K562 (cell line): ENCODE measurements at regions not wholly inside any gene's neighbourhood (a gene's known extent, or its start where the extent isn't known, plus 50 kb on each side); places are given as distances from the start of the nearest gene placed in this dataset.

ENCODE experiments used
- ATAC-seq: fragments of 200-7000 bp; cut with Tn5 transposase; 3 replicates; pipeline ENCODE4 v1.9.1; 2020; ENCODE audit warnings: moderate library complexity
- BruUV-seq: library from RNA; stranded (reverse); fragments of 400-500 nt; replicated peaks from 2 replicates; lab custom pipeline; 2021; lab: Mats Ljungman, UMichigan
- CTCF ChIA-PET: fragments of 300-600 bp; formaldehyde crosslinking; extraction: SDS; loops from one replicate; lab custom pipeline; 2021; ENCODE audit warnings: low intra/inter-chr PET ratio; lab: Yijun Ruan, JAX
- POLR2A ChIA-PET: fragments of 300-600, 350-650 bp; sonication (Branson Sonifier 250); formaldehyde crosslinking; extraction: SDS; loops from one replicate; lab custom pipeline; 2021; ENCODE audit warnings: antibody characterized with exemption, inconsistent platforms; lab: Yijun Ruan, JAX
- DNase-seq, 4 experiments: peaks; one replicate each; pipeline versions ENCODE4 v3.0.0 to v3.0.0-alpha.2; 2011 to 2018; ENCODE audit warnings: low spot score in 3 of 4, mixed read lengths in 3 of 4; ENCODE audit errors: extremely low read depth in 1 of 4
- FAIRE-seq: peaks from 2 replicates; lab custom pipeline; 2011; peaks lifted over from hg19 to GRCh38; lab: Jason Lieb, UNC
- H2AFZ ChIP-seq: 2 replicates; pipeline ENCODE4 v1.6.0; 2011; ENCODE audit warnings: low read depth, low read length, control low read depth, inconsistent platforms
- H3K27ac ChIP-seq: fragments of 200-600 bp; 3 replicates; pipeline ENCODE4 v1.8.0; 2011; ENCODE audit warnings: low read depth, mild to moderate bottlenecking, control low read depth, inconsistent platforms, low read length, moderate library complexity, mixed read lengths; ENCODE audit errors: extremely low read depth
- H3K27me3 ChIP-seq, 2 experiments: fragments of 300-600 bp in 1 of 2; 2 replicates in 1 of 2; 3 replicates in 1 of 2; pipeline versions ENCODE4 v1.6.0 to v1.8.0; 2011; ENCODE audit warnings: inconsistent platforms in 2 of 2, low read length in 2 of 2, mild to moderate bottlenecking in 1 of 2, mixed read lengths in 1 of 2, moderate library complexity in 1 of 2; ENCODE audit not compliant: control insufficient read depth in 2 of 2, insufficient read depth in 2 of 2
- H3K36me3 ChIP-seq: fragments of 300-600 bp; 3 replicates; pipeline ENCODE4 v1.8.0; 2011; ENCODE audit warnings: mild to moderate bottlenecking, low read length, inconsistent platforms; ENCODE audit not compliant: control insufficient read depth, insufficient read depth
- H3K4me1 ChIP-seq, 2 experiments: fragments of 200-600 bp in 1 of 2; replicated peaks in 1 of 2; 2 replicates in 1 of 2; 3 replicates in 1 of 2; pipeline versions ENCODE4 v1.5.1 to v1.8.0; 2011; ENCODE audit warnings: inconsistent platforms in 2 of 2, low read length in 2 of 2, mild to moderate bottlenecking in 1 of 2, mixed read lengths in 1 of 2, moderate library complexity in 1 of 2; ENCODE audit not compliant: control insufficient read depth in 2 of 2, insufficient read depth in 2 of 2
- H3K4me2 ChIP-seq: 2 replicates; pipeline ENCODE4 v1.6.1; 2011; ENCODE audit warnings: low read length, control low read depth, inconsistent platforms, mixed read lengths; ENCODE audit not compliant: insufficient read depth
- H3K4me3 ChIP-seq: fragments of 200-600 bp; sonication (generic), shearing (Covaris generic); 2 replicates; pipeline ENCODE4 v1.5.1; 2016; ENCODE audit warnings: control low read depth, inconsistent platforms
- H3K79me2 ChIP-seq: fragments of 200-600 bp; 3 replicates; pipeline ENCODE4 v1.8.0; 2011; ENCODE audit warnings: low read length, inconsistent platforms; ENCODE audit not compliant: control insufficient read depth, insufficient read depth
- H3K9ac ChIP-seq, 2 experiments: 2 replicates each; pipeline versions ENCODE4 v1.6.0 to v1.6.1; 2011; ENCODE audit warnings: low read depth in 2 of 2, low read length in 2 of 2, control low read depth in 1 of 2, inconsistent platforms in 1 of 2, mild to moderate bottlenecking in 1 of 2, mixed read lengths in 1 of 2; ENCODE audit not compliant: insufficient read depth in 1 of 2
- H3K9me1 ChIP-seq: one replicate; pipeline ENCODE4 v1.6.0; 2011; ENCODE audit warnings: inconsistent platforms, mild to moderate bottlenecking, low read length, moderate library complexity; ENCODE audit not compliant: control insufficient read depth, insufficient read depth
- H3K9me3 ChIP-seq: replicated peaks from 2 replicates; pipeline ENCODE4 v1.5.1; 2011; ENCODE audit warnings: low read depth, low read length, inconsistent platforms; ENCODE audit not compliant: control insufficient read depth, insufficient read depth
- H4K20me1 ChIP-seq: replicated peaks from 2 replicates; pipeline ENCODE4 v1.6.1; 2011; ENCODE audit warnings: low read length, inconsistent platforms, mixed read lengths; ENCODE audit not compliant: control insufficient read depth, insufficient read depth
- CREBBP ChIP-seq: IDR thresholded peaks from one replicate; pipeline ENCODE4 v1.6.1; 2012; ENCODE audit warnings: low read depth, mild to moderate bottlenecking, control low read depth, inconsistent platforms, low read length
- KDM1A ChIP-seq, 2 experiments: fragments of 450-650 bp; IDR thresholded peaks; 2 replicates each; pipeline ENCODE4 v1.6.1; 2016; ENCODE audit warnings: mild to moderate bottlenecking in 2 of 2
- NELFE ChIP-seq: IDR thresholded peaks from 2 replicates; pipeline ENCODE4 v1.6.1; 2011; ENCODE audit warnings: mild to moderate bottlenecking; ENCODE audit not compliant: insufficient read depth, insufficient read length
- NEUROD1 ChIP-seq: fragments of 150-350 bp; IDR thresholded peaks from 2 replicates; pipeline ENCODE4 v1.6.1; 2014; ENCODE audit warnings: borderline replicate concordance, low read length, low read depth; ENCODE audit not compliant: partially characterized antibody
- NFE2 ChIP-seq: IDR thresholded peaks from 2 replicates; pipeline ENCODE4 v1.6.1; 2014; ENCODE audit warnings: antibody characterized with exemption, low read depth
- POLR2A ChIP-seq: fragments of 450-650 bp; conservative IDR thresholded peaks from 2 replicates; pipeline ENCODE4 v1.6.1; 2016
- RFX7 ChIP-seq: fragments of 250-450 bp; sonication (Bioruptor Pico); IDR thresholded peaks from 2 replicates; pipeline ENCODE4 v1.5.1; 2021; ENCODE audit warnings: mild to moderate bottlenecking
- WHSC1 ChIP-seq: IDR thresholded peaks from one replicate; pipeline ENCODE4 v1.6.1; 2012; ENCODE audit warnings: low read length, control low read depth, inconsistent platforms
- ZNF668 ChIP-seq: fragments of 250-450 bp; sonication (Bioruptor Pico); IDR thresholded peaks from 2 replicates; pipeline ENCODE4 v1.8.0; 2022; ENCODE audit warnings: mild to moderate bottlenecking, inconsistent platforms
- ZNF780A ChIP-seq: fragments of 250-450 bp; sonication (Bioruptor Pico); IDR thresholded peaks from 2 replicates; pipeline ENCODE4 v1.5.0; 2021; ENCODE audit warnings: mild to moderate bottlenecking
- WGBS: fragments of 100-300 bp; shearing (Covaris generic); methylation state at CpG from one replicate; pipeline ENCODE4 v1.1.6; 2016; ENCODE audit warnings: low coverage, mixed read lengths; ENCODE audit not compliant: insufficient coverage; ENCODE audit errors: missing lambda C conversion rate; 5-methylcytosine and 5-hydroxymethylcytosine counted together
- in situ Hi-C: fragments of 300-500 bp; cut with MboI; formaldehyde crosslinking; loops from 4 replicates; pipeline ENCODE4 v1.15.0; 2018; ENCODE audit warnings: inconsistent platforms, mixed read lengths
- intact Hi-C: fragments of 100-400 bp; cut with micrococcal nuclease; formaldehyde crosslinking; loops from 2 replicates; pipeline ENCODE4 v1.14.2; 2022
- TF ChIP-seq, protein P1 (sequence below): IDR thresholded peaks from 2 replicates; pipeline ENCODE4 v1.6.1; 2012; ENCODE audit warnings: low read depth, low read length, improper control_type of control experiment, borderline replicate concordance
- TF ChIP-seq, protein P2 (sequence below): fragments of 250-450 bp; sonication (Bioruptor Pico); IDR thresholded peaks from 2 replicates; pipeline ENCODE4 v1.8.0; 2021; ENCODE audit warnings: mild to moderate bottlenecking, moderate library complexity
- TF ChIP-seq, protein P3 (sequence below), 3 experiments: fragments of 200-800 bp in 1 of 3; fragments of 250-450 bp in 1 of 3; fragments of 450-650 bp in 1 of 3; sonication (Bioruptor Pico) in 1 of 3; sonication (Bioruptor generic) in 1 of 3; formaldehyde crosslinking in 1 of 3; IDR thresholded peaks; 2 replicates each; pipeline versions ENCODE4 v1.6.1 to v1.8.0; 2016 to 2022; ENCODE audit warnings: mild to moderate bottlenecking in 2 of 3, missing genetic modification characterization in 2 of 3, missing compliant biosample characterization in 1 of 3, moderate library complexity in 1 of 3
- TF ChIP-seq, protein P4 (sequence below): fragments of 450-650 bp; IDR thresholded peaks from 2 replicates; pipeline ENCODE4 v1.6.1; 2017; ENCODE audit warnings: antibody characterized with exemption

DNA sequence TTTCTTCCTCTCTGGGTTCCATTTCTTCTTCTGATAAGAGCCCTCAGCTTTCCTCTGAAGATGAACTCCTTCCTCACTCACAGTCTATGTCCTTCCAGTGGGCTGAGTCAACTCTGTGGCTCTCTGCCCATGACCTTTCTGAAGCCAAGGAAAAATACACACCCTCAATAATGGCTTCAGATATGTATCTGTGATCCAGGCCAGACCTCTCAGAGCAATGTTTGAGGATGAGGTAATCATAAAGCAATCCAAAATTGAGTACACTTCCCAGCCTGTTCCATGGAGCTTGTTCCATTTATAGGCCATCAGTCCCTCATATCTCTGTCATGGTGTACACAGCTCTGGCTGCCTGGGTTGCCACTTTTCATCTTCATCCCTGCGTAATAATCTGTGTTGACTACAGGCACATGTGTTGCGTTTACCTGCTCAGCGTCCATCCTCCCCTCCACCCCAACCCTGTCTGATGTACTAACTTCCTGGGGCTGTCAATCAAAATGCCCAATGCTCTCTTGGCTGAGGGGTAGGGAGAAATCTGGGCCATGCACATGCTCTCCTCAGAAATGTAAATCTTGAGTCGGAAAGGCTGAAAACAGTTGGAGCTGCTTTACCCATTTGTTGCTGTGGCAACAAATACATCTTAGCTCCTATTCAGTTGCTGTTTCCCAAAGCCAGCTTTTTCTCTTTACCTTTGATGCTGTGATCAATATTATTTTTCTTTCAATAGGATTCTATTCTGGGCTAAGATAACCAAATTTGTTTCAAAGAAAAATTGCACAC lies 377.8 kb upstream of the TMEM132C start:
- no peak overlapping the region for H3K4me2 ChIP-seq
- H3K9me1 ChIP-seq = no peaks in the 10 kb centered on the region
- H3K27me3 ChIP-seq = no peaks in the 10 kb centered on the region
- FAIRE-seq (no peak), DNase-seq (no peak), ATAC-seq (no peak)
- no TSS peak for BruUV-seq
- ChIA-PET CTCF (no interaction called here), POLR2A (interaction anchor here (0.6 kb wide), 2 partner anchors 241 to 332 kb away, joined by 3 to 4 read pairs; no protein-coding TSS in a partner anchor)
- H3K4me1 ChIP-seq = no peaks in the 10 kb centered on the region
- no peaks in the 10 kb centered on the region for H4K20me1 ChIP-seq
- no peak overlapping the region for H3K4me3 ChIP-seq
- no peak overlapping the region for H3K27ac ChIP-seq
- H3K79me2 ChIP-seq = no peaks in the 10 kb centered on the region
- intact Hi-C loops = no loop called here
- H3K36me3 ChIP-seq = no peaks in the 10 kb centered on the region
- H2AFZ ChIP-seq = no peak overlapping the region
- no peaks in the 10 kb centered on the region for H3K9me3 ChIP-seq
- in situ Hi-C loops = no loop called here
- 0% methylated on average over 4 of the region's 4 CpGs for WGBS
- H3K9ac ChIP-seq = no peak overlapping the region
- TF ChIP-seq WHSC1 (no peak), NELFE (no peak), KDM1A (IDR thresholded peaks at IDR 0.05) (no peak), ZNF780A (no peak), NEUROD1 (no peak), ZNF668 (no peak), POLR2A (no peak), CREBBP (no peak), RFX7 (no peak), NFE2 (no peak)
- TF ChIP-seq, protein P1, sequence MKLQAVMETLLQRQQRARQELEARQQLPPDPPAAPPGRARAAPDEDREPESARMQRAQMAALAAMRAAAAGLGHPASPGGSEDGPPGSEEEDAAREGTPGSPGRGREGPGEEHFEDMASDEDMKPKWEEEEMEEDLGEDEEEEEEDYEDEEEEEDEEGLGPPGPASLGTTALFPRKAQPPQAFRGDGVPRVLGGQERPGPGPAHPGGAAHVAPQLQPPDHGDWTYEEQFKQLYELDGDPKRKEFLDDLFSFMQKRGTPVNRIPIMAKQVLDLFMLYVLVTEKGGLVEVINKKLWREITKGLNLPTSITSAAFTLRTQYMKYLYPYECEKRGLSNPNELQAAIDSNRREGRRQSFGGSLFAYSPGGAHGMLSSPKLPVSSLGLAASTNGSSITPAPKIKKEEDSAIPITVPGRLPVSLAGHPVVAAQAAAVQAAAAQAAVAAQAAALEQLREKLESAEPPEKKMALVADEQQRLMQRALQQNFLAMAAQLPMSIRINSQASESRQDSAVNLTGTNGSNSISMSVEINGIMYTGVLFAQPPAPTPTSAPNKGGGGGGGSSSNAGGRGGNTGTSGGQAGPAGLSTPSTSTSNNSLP = no peak
- TF ChIP-seq, protein P2, sequence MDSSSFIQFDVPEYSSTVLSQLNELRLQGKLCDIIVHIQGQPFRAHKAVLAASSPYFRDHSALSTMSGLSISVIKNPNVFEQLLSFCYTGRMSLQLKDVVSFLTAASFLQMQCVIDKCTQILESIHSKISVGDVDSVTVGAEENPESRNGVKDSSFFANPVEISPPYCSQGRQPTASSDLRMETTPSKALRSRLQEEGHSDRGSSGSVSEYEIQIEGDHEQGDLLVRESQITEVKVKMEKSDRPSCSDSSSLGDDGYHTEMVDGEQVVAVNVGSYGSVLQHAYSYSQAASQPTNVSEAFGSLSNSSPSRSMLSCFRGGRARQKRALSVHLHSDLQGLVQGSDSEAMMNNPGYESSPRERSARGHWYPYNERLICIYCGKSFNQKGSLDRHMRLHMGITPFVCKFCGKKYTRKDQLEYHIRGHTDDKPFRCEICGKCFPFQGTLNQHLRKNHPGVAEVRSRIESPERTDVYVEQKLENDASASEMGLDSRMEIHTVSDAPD (CRISPR knock-in tag) = no peak
- TF ChIP-seq, protein P3, sequence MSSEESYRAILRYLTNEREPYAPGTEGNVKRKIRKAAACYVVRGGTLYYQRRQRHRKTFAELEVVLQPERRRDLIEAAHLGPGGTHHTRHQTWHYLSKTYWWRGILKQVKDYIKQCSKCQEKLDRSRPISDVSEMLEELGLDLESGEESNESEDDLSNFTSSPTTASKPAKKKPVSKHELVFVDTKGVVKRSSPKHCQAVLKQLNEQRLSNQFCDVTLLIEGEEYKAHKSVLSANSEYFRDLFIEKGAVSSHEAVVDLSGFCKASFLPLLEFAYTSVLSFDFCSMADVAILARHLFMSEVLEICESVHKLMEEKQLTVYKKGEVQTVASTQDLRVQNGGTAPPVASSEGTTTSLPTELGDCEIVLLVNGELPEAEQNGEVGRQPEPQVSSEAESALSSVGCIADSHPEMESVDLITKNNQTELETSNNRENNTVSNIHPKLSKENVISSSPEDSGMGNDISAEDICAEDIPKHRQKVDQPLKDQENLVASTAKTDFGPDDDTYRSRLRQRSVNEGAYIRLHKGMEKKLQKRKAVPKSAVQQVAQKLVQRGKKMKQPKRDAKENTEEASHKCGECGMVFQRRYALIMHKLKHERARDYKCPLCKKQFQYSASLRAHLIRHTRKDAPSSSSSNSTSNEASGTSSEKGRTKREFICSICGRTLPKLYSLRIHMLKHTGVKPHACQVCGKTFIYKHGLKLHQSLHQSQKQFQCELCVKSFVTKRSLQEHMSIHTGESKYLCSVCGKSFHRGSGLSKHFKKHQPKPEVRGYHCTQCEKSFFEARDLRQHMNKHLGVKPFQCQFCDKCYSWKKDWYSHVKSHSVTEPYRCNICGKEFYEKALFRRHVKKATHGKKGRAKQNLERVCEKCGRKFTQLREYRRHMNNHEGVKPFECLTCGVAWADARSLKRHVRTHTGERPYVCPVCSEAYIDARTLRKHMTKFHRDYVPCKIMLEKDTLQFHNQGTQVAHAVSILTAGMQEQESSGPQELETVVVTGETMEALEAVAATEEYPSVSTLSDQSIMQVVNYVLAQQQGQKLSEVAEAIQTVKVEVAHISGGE (CRISPR knock-in tag; IDR thresholded peaks at IDR 0.05) = no peak
- TF ChIP-seq, protein P4, sequence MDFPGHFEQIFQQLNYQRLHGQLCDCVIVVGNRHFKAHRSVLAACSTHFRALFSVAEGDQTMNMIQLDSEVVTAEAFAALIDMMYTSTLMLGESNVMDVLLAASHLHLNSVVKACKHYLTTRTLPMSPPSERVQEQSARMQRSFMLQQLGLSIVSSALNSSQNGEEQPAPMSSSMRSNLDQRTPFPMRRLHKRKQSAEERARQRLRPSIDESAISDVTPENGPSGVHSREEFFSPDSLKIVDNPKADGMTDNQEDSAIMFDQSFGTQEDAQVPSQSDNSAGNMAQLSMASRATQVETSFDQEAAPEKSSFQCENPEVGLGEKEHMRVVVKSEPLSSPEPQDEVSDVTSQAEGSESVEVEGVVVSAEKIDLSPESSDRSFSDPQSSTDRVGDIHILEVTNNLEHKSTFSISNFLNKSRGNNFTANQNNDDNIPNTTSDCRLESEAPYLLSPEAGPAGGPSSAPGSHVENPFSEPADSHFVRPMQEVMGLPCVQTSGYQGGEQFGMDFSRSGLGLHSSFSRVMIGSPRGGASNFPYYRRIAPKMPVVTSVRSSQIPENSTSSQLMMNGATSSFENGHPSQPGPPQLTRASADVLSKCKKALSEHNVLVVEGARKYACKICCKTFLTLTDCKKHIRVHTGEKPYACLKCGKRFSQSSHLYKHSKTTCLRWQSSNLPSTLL = no peak
